Type B pancreatic cell (in vitro differentiated cells): ENCODE measurements at regions not wholly inside any gene's neighbourhood (a gene's known extent, or its start where the extent isn't known, plus 50 kb on each side); places are given as distances from the start of the nearest gene placed in this dataset.

Experiments
- DNase-seq: peaks from one replicate; pipeline ENCODE4 v3.0.0; 2021; ENCODE audit warnings: mixed read lengths; ENCODE audit not compliant: unreplicated experiment; ENCODE audit errors: extremely low spot score
- H3K27ac Mint-ChIP-seq: 2 replicates; pipeline ENCODE4 v1.8.0; 2021; ENCODE audit warnings: mild to moderate bottlenecking, mixed read lengths
- H3K27me3 Mint-ChIP-seq: 2 replicates; pipeline ENCODE4 v1.8.0; 2021; ENCODE audit warnings: mixed read lengths
- H3K36me3 Mint-ChIP-seq: 2 replicates; pipeline ENCODE4 v1.8.0; 2021; ENCODE audit warnings: mixed read lengths
- H3K4me1 Mint-ChIP-seq: one replicate; pipeline ENCODE4 v1.8.0; 2021; ENCODE audit warnings: mixed read lengths; ENCODE audit not compliant: unreplicated experiment
- H3K4me3 Mint-ChIP-seq: 2 replicates; pipeline ENCODE4 v1.8.0; 2021; ENCODE audit warnings: mild to moderate bottlenecking, mixed read lengths
- H3K9me3 Mint-ChIP-seq: 2 replicates; pipeline ENCODE4 v1.8.0; 2021; ENCODE audit warnings: mixed read lengths
- CTCF ChIP-seq: fragments of 200-600 bp; sonication (generic); conservative IDR thresholded peaks from 2 replicates; pipeline ENCODE4 v1.5.0; 2021; ENCODE audit warnings: antibody characterized with exemption, mild to moderate bottlenecking

GRCh38 chr4:81634165-81634564 is 162.5 kb upstream of the RASGEF1B start:
- no peak overlapping the region for H3K4me3 Mint-ChIP-seq
- no peak for DNase-seq
- peaks cover 5% of the 10 kb centered on the region for H3K9me3 Mint-ChIP-seq
- no peak overlapping the region for H3K27ac Mint-ChIP-seq
- H3K4me1 Mint-ChIP-seq = peaks cover 15% of the 10 kb centered on the region
- no peaks in the 10 kb centered on the region for H3K36me3 Mint-ChIP-seq
- no peaks in the 10 kb centered on the region for H3K27me3 Mint-ChIP-seq
- TF ChIP-seq CTCF = no peak

GRCh38 chr4:81632581-81633299 is 161.0 kb upstream of the RASGEF1B start:
- peaks cover 15% of the 10 kb centered on the region for H3K4me1 Mint-ChIP-seq
- TF ChIP-seq CTCF = no peak
- no peak overlapping the region for H3K4me3 Mint-ChIP-seq
- H3K27me3 Mint-ChIP-seq = no peaks in the 10 kb centered on the region
- peaks cover 5% of the 10 kb centered on the region for H3K9me3 Mint-ChIP-seq
- peak overlapping the region; percentile 26 for H3K27ac Mint-ChIP-seq
- DNase-seq = no peak
- no peaks in the 10 kb centered on the region for H3K36me3 Mint-ChIP-seq

DNA sequence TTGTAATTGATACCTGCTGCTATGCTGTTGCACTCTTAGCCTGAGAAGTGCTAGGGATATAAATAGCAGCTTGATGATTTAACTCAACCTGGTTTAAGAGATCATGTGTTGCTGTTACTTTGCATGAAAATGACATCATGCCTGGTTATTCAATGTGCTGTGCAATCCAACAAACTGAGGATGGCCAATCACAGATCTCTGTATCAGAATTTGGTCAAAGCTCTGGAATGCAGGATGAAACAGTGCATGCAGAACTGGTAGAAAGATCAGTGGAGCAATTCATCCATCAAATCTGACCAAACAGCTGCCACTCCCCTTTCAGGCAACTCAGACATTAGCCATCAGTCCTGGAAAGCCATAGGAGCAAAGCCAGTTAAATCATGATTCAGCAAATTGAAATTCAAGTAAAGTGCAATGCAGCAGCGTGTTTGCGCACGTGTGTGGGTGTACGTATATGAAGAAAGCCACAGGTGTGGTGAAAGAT is 160.3 kb upstream of the RASGEF1B start:
- H3K27ac Mint-ChIP-seq = peak overlapping the region; percentile 26
- H3K27me3 Mint-ChIP-seq = no peaks in the 10 kb centered on the region
- H3K36me3 Mint-ChIP-seq = no peaks in the 10 kb centered on the region
- no peak overlapping the region for H3K4me3 Mint-ChIP-seq
- DNase-seq = no peak
- H3K9me3 Mint-ChIP-seq = peaks cover 5% of the 10 kb centered on the region
- peaks cover 15% of the 10 kb centered on the region for H3K4me1 Mint-ChIP-seq
- TF ChIP-seq CTCF = no peak

DNA sequence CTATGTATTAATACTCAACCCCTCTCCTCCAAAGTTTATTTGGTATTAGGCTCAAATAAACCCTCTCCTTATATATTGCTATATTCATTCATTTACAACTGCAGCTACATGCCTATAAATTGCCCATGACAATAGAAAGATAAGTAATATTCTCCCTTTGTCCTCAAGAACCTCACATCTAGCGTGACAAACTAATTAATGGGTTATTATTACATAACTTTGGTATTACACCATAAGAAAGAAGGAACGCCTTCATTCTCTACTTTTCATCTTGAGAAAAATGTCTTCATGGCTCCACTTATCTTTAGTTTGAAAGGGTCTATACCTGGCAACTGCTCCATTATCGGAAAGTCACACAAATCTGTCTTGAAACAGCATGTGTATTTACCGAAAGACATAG is 157.7 kb upstream of the RASGEF1B start:
- Mint-ChIP-seq H3K9me3 (peaks cover 5% of the 10 kb centered on the region), H3K4me1 (peaks cover 19% of the 10 kb centered on the region), H3K27ac (no peak overlapping the region), H3K36me3 (no peaks in the 10 kb centered on the region), H3K4me3 (no peak overlapping the region), H3K27me3 (no peaks in the 10 kb centered on the region)
- no peak for TF ChIP-seq CTCF
- DNase-seq = no peak

GRCh38 chr4:81628489-81628888 is 156.8 kb upstream of the RASGEF1B start:
- Mint-ChIP-seq H3K27ac (no peak overlapping the region), H3K4me3 (no peak overlapping the region), H3K27me3 (no peaks in the 10 kb centered on the region), H3K9me3 (peaks cover 5% of the 10 kb centered on the region), H3K36me3 (no peaks in the 10 kb centered on the region), H3K4me1 (peaks cover 19% of the 10 kb centered on the region)
- no peak for TF ChIP-seq CTCF
- DNase-seq = no peak
